ENCODE measurements at regions not wholly inside any gene's neighbourhood (a gene's known extent, or its start where the extent isn't known, plus 50 kb on each side); places are given as distances from the start of the nearest gene placed in this dataset.

- no peak for TF ChIP-seq EZH2 (IDR thresholded peaks at IDR 0.05; ENCODE audit: borderline replicate concordance, low read length)
- no peak for TF ChIP-seq CTCF (conservative IDR thresholded peaks at IDR 0.05 in 1 of 2, IDR thresholded peaks at IDR 0.05 in 1 of 2; ENCODE audit: extremely low read depth in 1 of 2, insufficient read depth in 1 of 2, low read depth in 1 of 2, low read length in 2 of 2)
Observed at GRCh38 chr21:32087447-32087846, 191.4 kb downstream of the MIS18A start.

Data from mammary epithelial cell (primary cell).